Pancreas (tissue), 10 donors: ENCODE measurements at regions not wholly inside any gene's neighbourhood (a gene's known extent, or its start where the extent isn't known, plus 50 kb on each side); places are given as distances from the start of the nearest gene placed in this dataset.

ENCODE experiments used
- ATAC-seq, 4 donors: fragments of 200-7000 bp; cut with Tn5 transposase; one replicate each; pipeline versions ENCODE4 v1.8.0 to v1.9.1; 2020; ENCODE audit warnings: mild to moderate bottlenecking in 4 of 4, moderate library complexity in 4 of 4
- DNase-seq, 6 donors: peaks; one replicate each; pipeline ENCODE4 v3.0.0-alpha.2; 2020
- FAIRE-seq: peaks from 2 replicates; lab custom pipeline; 2012; peaks lifted over from hg19 to GRCh38; lab: Jason Lieb, UNC
- H3K27ac ChIP-seq, 4 donors: fragments of 200-600 bp; sonication (generic); 1 replicate in 3 of 4; 2 replicates in 1 of 4; pipeline versions ENCODE4 v1.5.0 to v1.8.0; 2020
- H3K27me3 ChIP-seq, 4 donors: fragments of 200-600 bp; one replicate each; pipeline ENCODE4 v1.8.0; 2021
- H3K36me3 ChIP-seq, 3 donors: fragments of 200-600 bp; sonication (generic) in 1 of 3; one replicate each; pipeline versions ENCODE4 v1.5.0 to v1.8.0; 2020 to 2021
- H3K4me1 ChIP-seq, 3 donors: fragments of 200-600 bp; one replicate each; pipeline ENCODE4 v1.8.0; 2021
- H3K4me3 ChIP-seq, 4 donors: fragments of 200-600 bp; sonication (generic) in 2 of 4; one replicate each; pipeline versions ENCODE4 v1.5.0 to v1.8.0; 2020 to 2021
- H3K9me3 ChIP-seq, 4 donors: fragments of 200-600 bp; one replicate each; pipeline ENCODE4 v1.8.0; 2021
- CTCF ChIP-seq, 4 donors: fragments of 200-600 bp; sonication (generic) in 3 of 4; IDR thresholded peaks; one replicate each; pipeline versions ENCODE4 v1.5.0 to v1.8.0; 2021; ENCODE audit warnings: antibody characterized with exemption in 4 of 4
- WGBS, 2 donors: extraction: QIAGEN DNeasy Blood & Tissue Kit; methylation state at CpG; one replicate each; pipeline ENCODE4 v1.1.7; 2013; 5-methylcytosine and 5-hydroxymethylcytosine counted together
- intact Hi-C, 3 donors: fragments of 100-400 bp; cut with DNase I; formaldehyde crosslinking; loops; one replicate each; pipeline versions ENCODE4 v1.11.1 to v1.14.2; 2022
- donor health status: healthy with polysubstance abuse.
- donor health status: DM: no; HTN: no; CAD: no; lungs with moderate emphysema.
- donor health status: DM: no; HTN: no; CAD: no.
- donor health status: control.
- donor health status: control.
- donor health status: Bipolar disorder and iron deficiency.
- donor health status: DM: yes; HTN: yes; CAD: no.
- donor health status: DM: no; HTN: no; CAD: no.
- donor health status: DM: no; HTN: no; CAD: no.
- donor health status: DM: yes; HTN: yes; CAD: no.

DNA sequence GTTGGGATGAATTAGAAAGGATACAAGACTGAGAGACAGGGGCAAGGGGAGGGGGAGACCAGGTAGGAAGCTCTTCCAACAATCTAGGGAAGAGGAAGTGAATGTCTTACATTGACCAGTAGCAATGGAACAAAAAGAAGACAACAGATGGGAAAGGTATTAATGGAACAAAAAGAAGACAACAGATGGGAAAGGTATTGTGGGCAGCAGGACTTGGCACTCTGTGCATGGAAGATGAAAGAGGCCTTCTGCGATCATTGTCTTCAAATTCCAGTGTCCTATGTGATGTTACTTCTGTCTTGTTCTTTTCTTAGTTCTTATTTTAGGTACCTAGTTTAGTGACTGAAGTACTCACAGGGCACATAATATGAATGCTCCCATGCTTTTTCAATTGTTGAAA, 161.8 kb downstream of the PALM2AKAP2 start:
- DNase-seq (no peak), FAIRE-seq (no peak), ATAC-seq (no peak)
- no peak overlapping the region for H3K4me3 ChIP-seq
- H3K4me1 ChIP-seq: peaks cover 0 to 6% (median 0%) of the 10 kb centered on the region in 3 donors
- no peak overlapping the region for H3K27ac ChIP-seq
- H3K27me3 ChIP-seq: no peaks in the 10 kb centered on the region
- H3K9me3 ChIP-seq: no peaks in the 10 kb centered on the region
- WGBS, 2 donors: 93 to 96% methylated on average over 1 of the region's 1 CpG
- no peak for TF ChIP-seq CTCF (IDR thresholded peaks at IDR 0.05)
- no peaks in the 10 kb centered on the region for H3K36me3 ChIP-seq
- intact Hi-C loops: no loop called here

DNA sequence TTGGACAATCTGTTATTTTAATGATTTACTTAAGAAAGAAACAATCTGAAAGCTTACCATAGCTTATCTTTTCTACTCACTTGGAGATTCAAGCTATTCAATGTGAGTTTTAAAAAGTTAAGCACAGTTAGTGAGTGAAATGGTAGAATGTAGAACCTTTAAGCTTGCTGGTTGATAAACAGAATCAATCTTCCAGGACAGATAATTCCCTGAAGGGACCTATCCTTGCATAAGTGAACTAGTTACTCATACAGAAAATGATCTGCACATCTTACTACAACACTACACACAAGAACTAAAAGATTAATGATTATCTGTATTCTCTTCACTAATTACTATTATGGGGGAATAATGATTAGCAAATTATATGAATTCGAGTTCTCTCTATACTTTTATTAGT, 165.6 kb downstream of the PALM2AKAP2 start:
- no peak for DNase-seq
- Histone ChIP-seq H3K9me3 (no peaks in the 10 kb centered on the region), H3K27ac (no peak overlapping the region), H3K27me3 (no peaks in the 10 kb centered on the region), H3K4me3 (no peak overlapping the region), H3K36me3 (no peaks in the 10 kb centered on the region), H3K4me1 (no peaks in the 10 kb centered on the region)
- no peak for TF ChIP-seq CTCF (IDR thresholded peaks at IDR 0.05)
- intact Hi-C loops: no loop called here
- no peak for ATAC-seq
- no peak for FAIRE-seq
- 55 to 61% methylated on average over 1 of the region's 1 CpG for WGBS, 2 donors

DNA sequence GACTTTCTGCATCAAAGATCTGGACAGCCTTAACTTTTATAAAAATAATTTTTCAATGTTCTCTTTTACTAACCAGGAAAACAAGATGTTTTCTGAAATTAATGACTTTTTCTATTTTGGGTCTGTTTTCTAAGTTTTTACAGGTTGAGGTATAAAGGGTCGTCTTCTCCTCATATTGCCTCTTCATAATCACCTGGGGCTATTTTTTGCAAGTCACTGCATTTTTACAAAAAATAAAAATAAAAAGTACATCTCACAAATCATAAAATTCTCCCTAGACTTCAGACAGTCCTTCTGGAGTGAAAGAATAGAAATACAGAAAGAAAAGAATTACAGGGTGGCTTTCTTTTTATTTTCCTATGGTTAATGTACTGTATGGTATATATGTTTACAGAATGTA, 168.5 kb downstream of the PALM2AKAP2 start:
- DNase-seq (no peak), FAIRE-seq (no peak), ATAC-seq (no peak)
- H3K4me3 ChIP-seq: no peak overlapping the region
- TF ChIP-seq CTCF (IDR thresholded peaks at IDR 0.05): no peak
- intact Hi-C loops: no loop called here
- H3K4me1 ChIP-seq: no peaks in the 10 kb centered on the region
- H3K9me3 ChIP-seq: no peaks in the 10 kb centered on the region
- no peaks in the 10 kb centered on the region for H3K36me3 ChIP-seq
- no peaks in the 10 kb centered on the region for H3K27me3 ChIP-seq
- H3K27ac ChIP-seq: no peak overlapping the region
- WGBS, 2 donors: 62 to 72% methylated on average over 1 of the region's 1 CpG

DNA sequence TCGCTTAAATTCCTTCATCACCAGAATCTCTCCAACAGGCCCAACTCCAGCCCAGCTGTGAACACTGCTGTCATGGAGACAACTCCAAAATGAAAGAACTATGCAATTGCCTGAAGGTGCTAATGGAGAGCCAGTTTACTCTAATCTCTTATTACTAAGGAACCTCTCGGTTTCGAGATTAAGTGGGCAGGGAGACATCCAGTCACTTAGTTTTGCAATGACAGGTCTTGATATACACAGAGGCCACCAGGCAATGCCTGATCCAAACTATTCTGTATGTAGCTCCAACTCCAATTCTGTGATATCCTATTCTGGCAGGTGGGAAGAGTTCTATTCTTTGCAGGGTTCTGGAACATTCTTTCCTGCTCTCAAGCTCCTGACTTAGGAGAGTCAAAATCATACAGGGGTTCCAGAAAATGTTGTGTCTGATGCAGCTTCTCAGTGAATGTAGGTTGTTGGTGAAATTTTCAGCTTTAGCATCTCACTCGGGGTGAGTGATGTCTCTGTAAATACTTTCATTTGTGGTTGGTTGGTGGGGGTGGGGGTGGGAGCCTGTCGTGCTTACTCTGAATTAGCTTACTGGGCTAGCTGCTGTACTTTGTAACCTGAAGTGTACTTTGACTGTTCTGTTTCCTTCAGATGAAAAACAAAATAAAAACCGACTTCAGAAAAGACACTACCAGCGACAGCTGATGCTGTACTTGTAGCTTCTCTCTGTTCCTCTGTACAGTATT, 170.9 kb downstream of the PALM2AKAP2 start:
- H3K27me3 ChIP-seq: no peaks in the 10 kb centered on the region
- no peaks in the 10 kb centered on the region for H3K4me1 ChIP-seq
- DNase-seq (no peak), FAIRE-seq (no peak), ATAC-seq (no peak)
- no peaks in the 10 kb centered on the region for H3K36me3 ChIP-seq
- intact Hi-C loops: no loop called here
- H3K4me3 ChIP-seq: no peak overlapping the region
- WGBS, 2 donors: 63 to 71% methylated on average over 7 of the region's 7 CpGs
- no peak overlapping the region for H3K27ac ChIP-seq
- TF ChIP-seq CTCF (IDR thresholded peaks at IDR 0.05): no peak
- no peaks in the 10 kb centered on the region for H3K9me3 ChIP-seq

- no peak overlapping the region for H3K4me3 ChIP-seq
- no peaks in the 10 kb centered on the region for H3K9me3 ChIP-seq
- intact Hi-C loops: no loop called here
- no peak overlapping the region for H3K27ac ChIP-seq
- ATAC-seq (no peak), FAIRE-seq (no peak), DNase-seq (no peak)
- H3K36me3 ChIP-seq: no peaks in the 10 kb centered on the region
- no peaks in the 10 kb centered on the region for H3K4me1 ChIP-seq
- 76 to 86% methylated on average over 5 of the region's 5 CpGs for WGBS, 2 donors
- H3K27me3 ChIP-seq: no peaks in the 10 kb centered on the region
- TF ChIP-seq CTCF (IDR thresholded peaks at IDR 0.05): no peak
Measured at GRCh38 chr9:109953300-109953699, 173.3 kb downstream of the PALM2AKAP2 start.
